Left lung (tissue), 4 donors: ENCODE measurements at regions not wholly inside any gene's neighbourhood (a gene's known extent, or its start where the extent isn't known, plus 50 kb on each side); places are given as distances from the start of the nearest gene placed in this dataset.

Experiments used
- ATAC-seq: fragments of 200-7000 bp; cut with Tn5 transposase; one replicate; pipeline ENCODE4 v1.9.1; 2020; ENCODE audit warnings: moderate library complexity
- DNase-seq, 4 donors: peaks; one replicate each; pipeline ENCODE4 v3.0.0-alpha.2; 2013 to 2020
- H3K27ac ChIP-seq, 2 donors: fragments of 200-600 bp; sonication (generic) in 1 of 2; one replicate each; pipeline versions ENCODE4 v1.5.0 to v1.8.0; 2020 to 2021
- H3K27me3 ChIP-seq, 2 donors: fragments of 200-600 bp; sonication (generic) in 1 of 2; one replicate each; pipeline versions ENCODE4 v1.5.0 to v1.8.0; 2020 to 2021
- H3K36me3 ChIP-seq, 2 donors: fragments of 200-600 bp; sonication (generic) in 1 of 2; one replicate each; pipeline versions ENCODE4 v1.5.0 to v1.8.0; 2020 to 2021
- H3K4me1 ChIP-seq, 2 donors: fragments of 200-600 bp; one replicate each; pipeline ENCODE4 v1.8.0; 2021
- H3K4me3 ChIP-seq, 2 donors: fragments of 200-600 bp; sonication (generic) in 1 of 2; one replicate each; pipeline versions ENCODE4 v1.5.0 to v1.8.0; 2020 to 2021; ENCODE audit warnings: mild to moderate bottlenecking in 1 of 2
- H3K9me3 ChIP-seq, 2 donors: fragments of 200-600 bp; sonication (generic) in 1 of 2; one replicate each; pipeline versions ENCODE4 v1.5.0 to v1.8.0; 2020 to 2021
- CTCF ChIP-seq, 2 donors: fragments of 200-600 bp; sonication (generic) in 1 of 2; IDR thresholded peaks; one replicate each; pipeline versions ENCODE4 v1.5.0 to v1.8.0; 2021; ENCODE audit warnings: antibody characterized with exemption in 2 of 2
- intact Hi-C, 2 donors: fragments of 100-400 bp; cut with DNase I; formaldehyde crosslinking; loops; one replicate each; pipeline versions ENCODE4 v1.11.2 to v1.14.2; 2022
- donor health status: DM: no; HTN: yes; CAD: no.
- donor health status: DM: no; HTN: no; CAD: no.

DNA sequence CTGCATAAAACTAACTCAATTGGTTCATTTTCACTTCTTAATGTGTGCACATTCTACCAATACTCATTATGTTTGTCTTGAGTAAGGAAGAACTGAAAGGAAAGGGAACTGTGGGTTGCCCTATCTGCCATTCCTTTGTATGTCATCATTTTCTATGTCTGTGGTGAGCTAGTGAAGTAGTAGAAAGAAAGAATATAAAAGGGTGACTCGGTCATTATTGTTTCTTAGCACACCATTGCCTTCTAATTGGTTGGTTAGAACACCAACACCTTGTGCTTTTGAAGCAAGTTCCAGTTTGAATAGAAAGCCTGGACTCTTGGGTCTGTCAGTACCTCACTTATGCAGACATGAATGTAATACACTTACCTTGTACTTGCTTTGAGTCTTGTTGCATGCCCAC, 64.3 kb upstream of the MDFIC start:
- H3K36me3 ChIP-seq: no peaks in the 10 kb centered on the region
- no peaks in the 10 kb centered on the region for H3K9me3 ChIP-seq
- no peaks in the 10 kb centered on the region for H3K4me1 ChIP-seq
- ATAC-seq: no peak
- no peak for DNase-seq
- H3K27me3 ChIP-seq: no peaks in the 10 kb centered on the region
- no peak overlapping the region for H3K27ac ChIP-seq
- H3K4me3 ChIP-seq: no peak overlapping the region
- intact Hi-C loops: no loop called here
- TF ChIP-seq CTCF (IDR thresholded peaks at IDR 0.05): no peak

DNA sequence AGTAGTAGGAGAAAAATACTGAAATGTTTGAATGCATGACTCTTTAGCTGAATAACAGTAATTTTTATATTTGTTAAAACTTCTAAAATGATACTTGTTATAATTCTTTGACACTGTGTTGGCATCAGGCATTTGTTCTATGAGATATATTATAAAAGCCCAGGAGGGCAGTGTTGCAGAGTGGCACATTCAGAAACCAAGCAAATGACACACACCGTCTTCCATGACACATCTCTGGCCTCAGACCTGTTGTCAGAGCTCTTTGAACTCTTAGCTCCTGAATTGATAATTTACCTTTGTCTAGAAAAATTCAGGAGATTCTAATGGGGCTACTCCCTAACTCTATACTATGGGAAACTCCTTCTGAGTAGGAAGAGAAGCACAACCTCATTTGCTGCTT, 62.4 kb upstream of the MDFIC start:
- H3K4me3 ChIP-seq: no peak overlapping the region
- no peaks in the 10 kb centered on the region for H3K36me3 ChIP-seq
- DNase-seq (no peak), ATAC-seq (no peak)
- H3K4me1 ChIP-seq: no peaks in the 10 kb centered on the region
- intact Hi-C loops: no loop called here
- no peaks in the 10 kb centered on the region for H3K9me3 ChIP-seq
- no peak for TF ChIP-seq CTCF (IDR thresholded peaks at IDR 0.05)
- H3K27ac ChIP-seq: no peak overlapping the region
- no peaks in the 10 kb centered on the region for H3K27me3 ChIP-seq

DNA sequence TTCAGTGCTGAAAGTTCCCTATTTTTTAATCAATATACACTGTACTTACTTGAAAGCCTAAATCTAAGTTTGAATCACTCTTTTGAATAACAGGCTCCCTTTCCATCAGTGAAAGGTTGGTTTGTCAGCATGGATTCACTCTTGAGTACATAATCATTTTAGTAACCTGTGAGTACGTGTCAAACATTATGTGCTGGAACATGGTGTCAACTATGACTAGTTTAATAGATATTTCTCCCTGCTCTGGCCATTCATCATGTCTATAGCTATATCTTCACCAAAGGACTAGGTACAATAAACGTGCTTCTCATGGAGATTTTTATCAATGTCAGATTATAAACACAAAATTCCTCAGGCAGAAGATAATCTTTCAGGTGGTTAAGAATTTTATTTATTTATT, 61.7 kb upstream of the MDFIC start:
- no peak for DNase-seq
- Histone ChIP-seq H3K9me3 (no peaks in the 10 kb centered on the region), H3K36me3 (no peaks in the 10 kb centered on the region), H3K4me1 (no peaks in the 10 kb centered on the region), H3K4me3 (no peak overlapping the region), H3K27me3 (no peaks in the 10 kb centered on the region), H3K27ac (no peak overlapping the region)
- intact Hi-C loops: loop anchor here in 1 of 2 donors (10.0 kb wide), 1 partner anchor 355 kb away; no protein-coding TSS in a partner anchor
- no peak for ATAC-seq
- TF ChIP-seq CTCF (IDR thresholded peaks at IDR 0.05): no peak

GRCh38 chr7:114862406-114862805, 59.5 kb upstream of the MDFIC start:
- H3K4me3 ChIP-seq: no peak overlapping the region
- no peaks in the 10 kb centered on the region for H3K4me1 ChIP-seq
- no peaks in the 10 kb centered on the region for H3K9me3 ChIP-seq
- ATAC-seq (no peak), DNase-seq (no peak)
- no peaks in the 10 kb centered on the region for H3K36me3 ChIP-seq
- TF ChIP-seq CTCF (IDR thresholded peaks at IDR 0.05): no peak
- intact Hi-C loops: loop anchor here in 1 of 2 donors (10.0 kb wide), 1 partner anchor 352 kb away; no protein-coding TSS in a partner anchor
- H3K27me3 ChIP-seq: no peaks in the 10 kb centered on the region
- no peak overlapping the region for H3K27ac ChIP-seq

- DNase-seq (no peak), ATAC-seq (no peak)
- intact Hi-C loops: loop anchor here in 1 of 2 donors (10.0 kb wide), 1 partner anchor 351 kb away; no protein-coding TSS in a partner anchor
- Histone ChIP-seq H3K4me3 (no peak overlapping the region), H3K9me3 (no peaks in the 10 kb centered on the region), H3K27ac (no peak overlapping the region), H3K4me1 (no peaks in the 10 kb centered on the region), H3K36me3 (no peaks in the 10 kb centered on the region), H3K27me3 (no peaks in the 10 kb centered on the region)
- no peak for TF ChIP-seq CTCF (IDR thresholded peaks at IDR 0.05)
Measured at GRCh38 chr7:114864278-114864677, 57.6 kb upstream of the MDFIC start.
